ENCODE measurements at regions not wholly inside any gene's neighbourhood (a gene's known extent, or its start where the extent isn't known, plus 50 kb on each side); places are given as distances from the start of the nearest gene placed in this dataset.

GRCh38 chr11:69931994-69932910 lies 113.0 kb upstream of the FGF3 start:
- no peak for TF ChIP-seq CTCF (IDR thresholded peaks at IDR 0.05 in 8 of 11, conservative IDR thresholded peaks at IDR 0.05 in 3 of 11)
- no peak for TF ChIP-seq POLR2A (IDR thresholded peaks at IDR 0.05)
- TF ChIP-seq POLR2AphosphoS5 (IDR thresholded peaks at IDR 0.05): no peak

Measured in spleen (tissue), 7 donors.